IMR-90 (cell line): ENCODE measurements at regions not wholly inside any gene's neighbourhood (a gene's known extent, or its start where the extent isn't known, plus 50 kb on each side); places are given as distances from the start of the nearest gene placed in this dataset.

Experiments used
- ATAC-seq: fragments of 200-7000 bp; cut with Tn5 transposase; 2 replicates; pipeline ENCODE4 v1.9.1; 2020; ENCODE audit warnings: low read depth, mild to moderate bottlenecking, moderate library complexity
- BruUV-seq: library from RNA; stranded (reverse); fragments of 400-500 nt; replicated peaks from 2 replicates; lab custom pipeline; 2021; lab: Mats Ljungman, UMichigan
- CTCF ChIA-PET: fragments of 300-600 bp; formaldehyde crosslinking; extraction: SDS; loops from one replicate; lab custom pipeline; 2021; ENCODE audit warnings: antibody characterized with exemption; lab: Yijun Ruan, JAX
- POLR2A ChIA-PET: fragments of 300-600 bp; sonication (Branson Sonifier 250); formaldehyde crosslinking; loops from one replicate; lab custom pipeline; 2022; ENCODE audit warnings: antibody characterized with exemption; ENCODE audit not compliant: unreplicated experiment; lab: Charles Lee
- DNase-seq: peaks from one replicate; pipeline ENCODE4 v3.0.0; 2013
- H2AFZ ChIP-seq: replicated peaks from 2 replicates; pipeline ENCODE3; 2013; ENCODE audit warnings: low read length, mild to moderate bottlenecking; ENCODE audit not compliant: poor library complexity
- H2AK5ac ChIP-seq: 2 replicates; pipeline ENCODE4 v1.6.1; 2013; ENCODE audit warnings: low read depth, low read length, inconsistent platforms
- H2AK9ac ChIP-seq: replicated peaks from 2 replicates; pipeline ENCODE3; 2013; ENCODE audit warnings: mild to moderate bottlenecking, low read depth, low read length, moderate library complexity; ENCODE audit not compliant: poor library complexity
- H2BK120ac ChIP-seq: 2 replicates; pipeline ENCODE4 v1.6.1; 2013; ENCODE audit warnings: low read depth, low read length, inconsistent platforms
- H2BK15ac ChIP-seq: 3 replicates; pipeline ENCODE4 v1.6.1; 2013; ENCODE audit warnings: low read depth, low read length, inconsistent platforms
- H2BK20ac ChIP-seq: 2 replicates; pipeline ENCODE4 v1.6.1; 2013; ENCODE audit warnings: low read depth, mild to moderate bottlenecking, inconsistent platforms, low read length, moderate library complexity
- H2BK5ac ChIP-seq: 2 replicates; pipeline ENCODE4 v1.6.1; 2013; ENCODE audit warnings: mild to moderate bottlenecking, low read depth, low read length, inconsistent platforms; ENCODE audit not compliant: poor library complexity, severe bottlenecking
- H3K14ac ChIP-seq: replicated peaks from 2 replicates; pipeline ENCODE4 v1.6.1; 2013; ENCODE audit warnings: low read depth, low read length, inconsistent platforms
- H3K18ac ChIP-seq: 2 replicates; pipeline ENCODE4 v1.6.1; 2013; ENCODE audit warnings: low read depth, low read length, control low read depth
- H3K23ac ChIP-seq: 2 replicates; pipeline ENCODE4 v1.6.1; 2013; ENCODE audit warnings: low read depth, low read length, inconsistent platforms
- H3K27ac ChIP-seq: 2 replicates; pipeline ENCODE4 v1.5.1; 2013; ENCODE audit warnings: mild to moderate bottlenecking, control low read depth, low read length; ENCODE audit not compliant: insufficient read depth
- H3K27me3 ChIP-seq: 2 replicates; pipeline ENCODE4 v1.6.1; 2013; ENCODE audit warnings: low read length; ENCODE audit not compliant: control insufficient read depth, insufficient read depth
- H3K36me3 ChIP-seq: 2 replicates; pipeline ENCODE4 v1.6.1; 2013; ENCODE audit warnings: low read length, mixed read lengths; ENCODE audit not compliant: control insufficient read depth, insufficient read depth
- H3K4ac ChIP-seq: 2 replicates; pipeline ENCODE4 v1.6.1; 2013; ENCODE audit warnings: low read depth, low read length, inconsistent platforms
- H3K4me1 ChIP-seq: 2 replicates; pipeline ENCODE4 v1.6.1; 2013; ENCODE audit warnings: low read length, mixed read lengths; ENCODE audit not compliant: control insufficient read depth, insufficient read depth
- H3K4me2 ChIP-seq: 2 replicates; pipeline ENCODE4 v1.6.1; 2013; ENCODE audit warnings: low read depth, mild to moderate bottlenecking, control low read depth, low read length, moderate library complexity
- H3K4me3 ChIP-seq: 2 replicates; pipeline ENCODE4 v1.5.1; 2013; ENCODE audit warnings: low read depth, mild to moderate bottlenecking, control low read depth, low read length, moderate library complexity; ENCODE audit not compliant: insufficient read depth
- H3K56ac ChIP-seq: 2 replicates; pipeline ENCODE4 v1.6.1; 2013; ENCODE audit warnings: low read length, inconsistent platforms; ENCODE audit not compliant: insufficient read depth; ENCODE audit errors: extremely low read depth
- H3K79me1 ChIP-seq, 2 experiments: 2 replicates each; pipeline ENCODE4 v1.6.1; 2013; ENCODE audit warnings: low read length in 2 of 2, inconsistent platforms in 1 of 2, low read depth in 1 of 2
- H3K9ac ChIP-seq: 2 replicates; pipeline ENCODE4 v1.6.1; 2013; ENCODE audit warnings: low read depth, low read length, control low read depth
- H3K9me1 ChIP-seq: 2 replicates; pipeline ENCODE4 v1.6.1; 2013; ENCODE audit warnings: low read length, inconsistent platforms; ENCODE audit not compliant: insufficient read depth
- H3K9me3 ChIP-seq: 2 replicates; pipeline ENCODE4 v1.6.1; 2013; ENCODE audit warnings: low read length; ENCODE audit not compliant: control insufficient read depth, insufficient read depth
- H4K20me1 ChIP-seq: 2 replicates; pipeline ENCODE4 v1.6.1; 2013; ENCODE audit warnings: low read length, inconsistent platforms; ENCODE audit not compliant: insufficient read depth
- H4K5ac ChIP-seq: 2 replicates; pipeline ENCODE4 v1.6.1; 2013; ENCODE audit warnings: mild to moderate bottlenecking, low read depth, low read length, control low read depth
- H4K8ac ChIP-seq, 2 experiments: 2 replicates each; pipeline ENCODE4 v1.6.1; 2013; ENCODE audit warnings: low read depth in 2 of 2, low read length in 2 of 2, control low read depth in 1 of 2, inconsistent platforms in 1 of 2
- H4K91ac ChIP-seq: 2 replicates; pipeline ENCODE4 v1.6.1; 2013; ENCODE audit warnings: low read depth, low read length, inconsistent platforms; ENCODE audit not compliant: insufficient read depth
- MAFK ChIP-seq: IDR thresholded peaks from 2 replicates; pipeline ENCODE4 v1.6.1; 2012; ENCODE audit warnings: low read depth, low read length, improper control_type of control experiment
- WGBS, 2 experiments: methylation state at CpG; one replicate each; pipeline versions ENCODE4 v1.1.5 to v1.1.7; 2013; ENCODE audit warnings: missing lambda C conversion rate in 2 of 2; ENCODE audit not compliant: insufficient read length in 1 of 2; ENCODE audit errors: extremely low coverage in 2 of 2; 5-methylcytosine and 5-hydroxymethylcytosine counted together
- dilution Hi-C: fragments of 300-500 bp; cut with HindIII; formaldehyde crosslinking; loops from one replicate; pipeline ENCODE4 v1.14.3; 2018; ENCODE audit warnings: low sequenced_read_pairs; ENCODE audit not compliant: unreplicated experiment
- in situ Hi-C: fragments of 300-500 bp; cut with MboI; formaldehyde crosslinking; loops from 3 replicates; pipeline ENCODE4 v1.14.3; 2019; ENCODE audit warnings: low sequenced_read_pairs, inconsistent platforms, mixed read lengths
- intact Hi-C: fragments of 100-400 bp; cut with micrococcal nuclease; formaldehyde crosslinking; loops from 2 replicates; pipeline ENCODE4 v1.10.0; 2022

- CTCF ChIA-PET: no interaction called here
- Histone ChIP-seq H3K27ac (no peak overlapping the region), H2AFZ (no peak overlapping the region), H2BK120ac (no peak overlapping the region), H3K9me1 (no peaks in the 10 kb centered on the region), H3K18ac (no peak overlapping the region), H2AK5ac (no peak overlapping the region), H3K27me3 (no peaks in the 10 kb centered on the region), H3K14ac (no peak overlapping the region), H3K36me3 (no peaks in the 10 kb centered on the region), H3K4me2 (no peak overlapping the region), H3K9me3 (no peaks in the 10 kb centered on the region; the same call in 1 of the 2 replicates), H3K79me1 (no peaks in the 10 kb centered on the region), H3K56ac (no peak overlapping the region), H3K9ac (no peak overlapping the region), H2BK5ac (no peak overlapping the region), H2BK15ac (no peak overlapping the region), H2AK9ac (no peak overlapping the region), H3K4me3 (no peak overlapping the region), H4K91ac (no peak overlapping the region), H4K20me1 (no peaks in the 10 kb centered on the region), H3K4me1 (no peaks in the 10 kb centered on the region), H2BK20ac (no peak overlapping the region), H4K5ac (no peak overlapping the region), H3K23ac (no peak overlapping the region), H4K8ac (no peak overlapping the region), H3K4ac (no peak overlapping the region)
- WGBS, 2 experiments: no CpG with 5 or more reads among the region's 3 CpGs
- POLR2A ChIA-PET: no interaction called here
- DNase-seq: no peak
- intact Hi-C loops (no loop called here), dilution Hi-C loops (no loop called here), in situ Hi-C loops (no loop called here)
- no TSS peak for BruUV-seq
- no peak for ATAC-seq
- TF ChIP-seq MAFK: no peak
Measured at GRCh38 chr6:101263596-101263995, 129.9 kb upstream of the GRIK2 start.
